Uterus (tissue), 3 donors: ENCODE measurements at regions not wholly inside any gene's neighbourhood (a gene's known extent, or its start where the extent isn't known, plus 50 kb on each side); places are given as distances from the start of the nearest gene placed in this dataset.

Experiments used
- DNase-seq, 2 donors: peaks; one replicate each; pipeline ENCODE4 v3.0.0-alpha.2; 2019 to 2020
- H3K27ac ChIP-seq, 2 donors: fragments of 200-600 bp; sonication (generic); 1 replicate in 1 of 2; 2 replicates in 1 of 2; pipeline ENCODE4 v1.5.1; 2016 to 2018
- H3K27me3 ChIP-seq, 2 donors: fragments of 200-600 bp; sonication (generic); one replicate each; pipeline ENCODE4 v1.5.1; 2018 to 2019; ENCODE audit warnings: control low read depth in 1 of 2
- H3K36me3 ChIP-seq, 2 donors: fragments of 200-600 bp; sonication (generic); one replicate each; pipeline ENCODE4 v1.5.1; 2019; ENCODE audit warnings: control low read depth in 1 of 2
- H3K4me1 ChIP-seq, 2 donors: fragments of 200-600 bp; sonication (generic); one replicate each; pipeline ENCODE4 v1.5.1; 2018 to 2019; ENCODE audit warnings: control low read depth in 1 of 2
- H3K4me3 ChIP-seq, 2 donors: fragments of 200-600 bp; sonication (generic); 1 replicate in 1 of 2; 2 replicates in 1 of 2; pipeline ENCODE4 v1.5.1; 2018 to 2019; ENCODE audit warnings: mild to moderate bottlenecking in 1 of 2
- H3K9me3 ChIP-seq, 2 donors: fragments of 200-600 bp; sonication (generic); one replicate each; pipeline ENCODE4 v1.5.1; 2019; ENCODE audit warnings: control low read depth in 1 of 2
- CTCF ChIP-seq, 4 experiments: fragments of 200-600 bp in 2 of 4; fragments of 450-650 bp in 2 of 4; sonication (generic) in 2 of 4; IDR thresholded peaks; one replicate each; pipeline ENCODE4 v1.5.1; 2016 to 2019; ENCODE audit warnings: antibody characterized with exemption in 4 of 4, mild to moderate bottlenecking in 2 of 4, moderate library complexity in 1 of 4
- POLR2A ChIP-seq, 2 donors: fragments of 450-650 bp; IDR thresholded peaks; one replicate each; pipeline ENCODE4 v1.6.1; 2016; ENCODE audit warnings: antibody characterized with exemption in 2 of 2, mild to moderate bottlenecking in 1 of 2, moderate library complexity in 1 of 2
- intact Hi-C: fragments of 100-400 bp; cut with DNase I; formaldehyde crosslinking; loops from one replicate; pipeline ENCODE4 v1.15.1; 2023; ENCODE audit warnings: low total_unique reads
- donor health status: DM: yes; HTN: yes; CAD: no.

GRCh38 chr4:27635936-27636913 is 775.6 kb downstream of the STIM2 start:
- Histone ChIP-seq H3K4me3 (no peak overlapping the region), H3K27me3 (no peaks in the 10 kb centered on the region), H3K27ac (no peak overlapping the region), H3K4me1 (no peaks in the 10 kb centered on the region), H3K9me3 (no peaks in the 10 kb centered on the region), H3K36me3 (no peaks in the 10 kb centered on the region)
- intact Hi-C loops, result no loop called here
- no peak for DNase-seq
- no peak for TF ChIP-seq CTCF (IDR thresholded peaks at IDR 0.05)
- TF ChIP-seq POLR2A (IDR thresholded peaks at IDR 0.05), result no peak

GRCh38 chr4:27638163-27638915 is 777.7 kb downstream of the STIM2 start:
- intact Hi-C loops, result no loop called here

GRCh38 chr4:27643101-27643500 is 782.5 kb downstream of the STIM2 start:
- no peak overlapping the region for H3K27ac ChIP-seq
- intact Hi-C loops, result no loop called here
- H3K4me1 ChIP-seq, result no peaks in the 10 kb centered on the region
- H3K27me3 ChIP-seq, result no peaks in the 10 kb centered on the region
- no peak overlapping the region for H3K4me3 ChIP-seq
- no peaks in the 10 kb centered on the region for H3K9me3 ChIP-seq
- H3K36me3 ChIP-seq, result no peaks in the 10 kb centered on the region
- no peak for DNase-seq
- TF ChIP-seq CTCF (IDR thresholded peaks at IDR 0.05) (no peak), POLR2A (IDR thresholded peaks at IDR 0.05) (no peak)

More at GRCh38 chr4:27638163-27638915, 777.7 kb downstream of the STIM2 start:
- no peaks in the 10 kb centered on the region for H3K9me3 ChIP-seq
- no peak for TF ChIP-seq POLR2A (IDR thresholded peaks at IDR 0.05)
- DNase-seq, result no peak
- H3K36me3 ChIP-seq, result no peaks in the 10 kb centered on the region
- no peaks in the 10 kb centered on the region for H3K4me1 ChIP-seq
- no peak overlapping the region for H3K4me3 ChIP-seq
- no peak overlapping the region for H3K27ac ChIP-seq
- no peaks in the 10 kb centered on the region for H3K27me3 ChIP-seq

GRCh38 chr4:27648416-27648815 is 787.8 kb downstream of the STIM2 start:
- intact Hi-C loops, result no loop called here
- no peak for TF ChIP-seq POLR2A (IDR thresholded peaks at IDR 0.05)
- no peak for TF ChIP-seq CTCF (IDR thresholded peaks at IDR 0.05)
- H3K9me3 ChIP-seq, result no peaks in the 10 kb centered on the region

GRCh38 chr4:27662426-27662825 is 801.8 kb downstream of the STIM2 start:
- intact Hi-C loops, result no loop called here
- no peak for DNase-seq
- no peak for TF ChIP-seq CTCF (IDR thresholded peaks at IDR 0.05)
- no peak for TF ChIP-seq POLR2A (IDR thresholded peaks at IDR 0.05)
- Histone ChIP-seq H3K4me3 (no peak overlapping the region), H3K36me3 (no peaks in the 10 kb centered on the region), H3K9me3 (no peaks in the 10 kb centered on the region), H3K4me1 (no peaks in the 10 kb centered on the region), H3K27me3 (no peaks in the 10 kb centered on the region), H3K27ac (no peak overlapping the region)

More at GRCh38 chr4:27648416-27648815, 787.8 kb downstream of the STIM2 start:
- Histone ChIP-seq H3K27ac (no peak overlapping the region), H3K4me1 (no peaks in the 10 kb centered on the region), H3K27me3 (no peaks in the 10 kb centered on the region), H3K4me3 (no peak overlapping the region), H3K36me3 (no peaks in the 10 kb centered on the region)
- no peak for DNase-seq
